CD4-positive, alpha-beta T cell treated with Interleukin-4 for 4 hours (primary cell): ENCODE measurements at regions not wholly inside any gene's neighbourhood (a gene's known extent, or its start where the extent isn't known, plus 50 kb on each side); places are given as distances from the start of the nearest gene placed in this dataset.
"Not testable (repeated sequence)": the region's sequence is repeated elsewhere in the genome, so short reads cannot be mapped to it uniquely, and the experiment has no call there.

Experiments used
- DNase-seq: peaks from one replicate; pipeline ENCODE4 v3.0.0-alpha.2; 2020

GRCh38 chr16:88188171-88188895 lies 194.4 kb upstream of the ZNF469 start:
- not testable (repeated sequence) for DNase-seq

- DNase-seq = not testable (repeated sequence)
These were observed 192.1 kb upstream of the ZNF469 start for GRCh38 chr16:88190592-88191095.

- not testable (repeated sequence) for DNase-seq
These were observed 191.6 kb upstream of the ZNF469 start for GRCh38 chr16:88191168-88191567.

GRCh38 chr16:88192601-88193000 lies 190.2 kb upstream of the ZNF469 start:
- DNase-seq = no peak

GRCh38 chr16:88193706-88194396 lies 188.9 kb upstream of the ZNF469 start:
- DNase-seq = not testable (repeated sequence)

GRCh38 chr16:88194397-88195268 lies 188.1 kb upstream of the ZNF469 start:
- DNase-seq = no peak

- DNase-seq = no peak
These were observed 187.5 kb upstream of the ZNF469 start for GRCh38 chr16:88195269-88195705.

- no peak for DNase-seq
These were observed 186.8 kb upstream of the ZNF469 start for GRCh38 chr16:88195911-88196465.

GRCh38 chr16:88196471-88197400 lies 186.0 kb upstream of the ZNF469 start:
- DNase-seq = no peak

- no peak for DNase-seq
These were observed 185.0 kb upstream of the ZNF469 start for GRCh38 chr16:88197481-88198456.

- DNase-seq = not testable (repeated sequence)
These were observed 184.1 kb upstream of the ZNF469 start for GRCh38 chr16:88198457-88199295.

GRCh38 chr16:88199296-88200153 lies 183.2 kb upstream of the ZNF469 start:
- DNase-seq = not testable (repeated sequence)

- not testable (repeated sequence) for DNase-seq
These were observed 182.4 kb upstream of the ZNF469 start for GRCh38 chr16:88200154-88200895.

GRCh38 chr16:88200896-88201185 lies 181.9 kb upstream of the ZNF469 start:
- no peak for DNase-seq

GRCh38 chr16:88201611-88202010 lies 181.1 kb upstream of the ZNF469 start:
- DNase-seq = not testable (repeated sequence)

GRCh38 chr16:88202207-88202745 lies 180.5 kb upstream of the ZNF469 start:
- DNase-seq = no peak
